GM19467 (cell line): ENCODE measurements at regions not wholly inside any gene's neighbourhood (a gene's known extent, or its start where the extent isn't known, plus 50 kb on each side); places are given as distances from the start of the nearest gene placed in this dataset.

ENCODE experiments used
- ATAC-seq: cut with Tn5 transposase; IDR thresholded peaks from one replicate; pipeline ENCODE4 v1.9.1; 2021; ENCODE audit warnings: mild to moderate bottlenecking, moderate library complexity; ENCODE audit not compliant: unreplicated experiment

- no peak for ATAC-seq
Observed at GRCh38 chr19:30209617-30210600, 162.3 kb upstream of the ZNF536 start.

- ATAC-seq: no peak
Observed at GRCh38 chr19:30212574-30212973, 159.6 kb upstream of the ZNF536 start.

- no peak for ATAC-seq
Observed at GRCh38 chr19:30214651-30215051, 157.5 kb upstream of the ZNF536 start.

- no peak for ATAC-seq
Observed at GRCh38 chr19:30215248-30215647, 156.9 kb upstream of the ZNF536 start.

- no peak for ATAC-seq
Observed at GRCh38 chr19:30216453-30216852, 155.7 kb upstream of the ZNF536 start.

GRCh38 chr19:30217461-30217860 is 154.7 kb upstream of the ZNF536 start:
- no peak for ATAC-seq

GRCh38 chr19:30219702-30220101 is 152.5 kb upstream of the ZNF536 start:
- ATAC-seq: no peak

GRCh38 chr19:30221176-30221575 is 151.0 kb upstream of the ZNF536 start:
- ATAC-seq: no peak

- ATAC-seq: no peak
Observed at GRCh38 chr19:30222428-30222873, 149.7 kb upstream of the ZNF536 start.

GRCh38 chr19:30222992-30223865 is 149.0 kb upstream of the ZNF536 start:
- no peak for ATAC-seq

GRCh38 chr19:30223866-30224688 is 148.1 kb upstream of the ZNF536 start:
- ATAC-seq: no peak

- no peak for ATAC-seq
Observed at GRCh38 chr19:30224689-30225606, 147.2 kb upstream of the ZNF536 start.

- ATAC-seq: no peak
Observed at GRCh38 chr19:30225676-30226463, 146.3 kb upstream of the ZNF536 start.

- no peak for ATAC-seq
Observed at GRCh38 chr19:30226464-30227011, 145.6 kb upstream of the ZNF536 start.

- ATAC-seq: peak; percentile 10
Observed at GRCh38 chr19:30227012-30227621, 145.1 kb upstream of the ZNF536 start.

GRCh38 chr19:30227661-30228112 is 144.5 kb upstream of the ZNF536 start:
- ATAC-seq: peak; percentile 82

- ATAC-seq: no peak
Observed at GRCh38 chr19:30228113-30228834, 143.9 kb upstream of the ZNF536 start.
